ENCODE measurements at regions not wholly inside any gene's neighbourhood (a gene's known extent, or its start where the extent isn't known, plus 50 kb on each side); places are given as distances from the start of the nearest gene placed in this dataset.

GRCh38 chr4:166518315-166518714 lies 645.3 kb downstream of the TLL1 start:
- TF ChIP-seq ZNF544 (tag by site-specific recombination; IDR thresholded peaks at IDR 0.05) = no peak
- no peak for TF ChIP-seq CTCF (tag by site-specific recombination; IDR thresholded peaks at IDR 0.05)
- no peak for TF ChIP-seq ZNF280C (tag by site-specific recombination; IDR thresholded peaks at IDR 0.05)
- no peak for TF ChIP-seq YY1 (tag by site-specific recombination; IDR thresholded peaks at IDR 0.05)
- TF ChIP-seq BCL6B (tag by site-specific recombination; IDR thresholded peaks at IDR 0.05) = no peak
- TF ChIP-seq ZSCAN18 (tag by site-specific recombination; IDR thresholded peaks at IDR 0.05) = no peak
- TF ChIP-seq SCRT1 (tag by site-specific recombination; IDR thresholded peaks at IDR 0.05; ENCODE audit: borderline replicate concordance) = no peak
- TF ChIP-seq SP2 (tag by site-specific recombination; IDR thresholded peaks at IDR 0.05) = no peak
- TF ChIP-seq ZNF341 (tag by site-specific recombination; IDR thresholded peaks at IDR 0.05; ENCODE audit: low read depth) = no peak
